ENCODE measurements at regions not wholly inside any gene's neighbourhood (a gene's known extent, or its start where the extent isn't known, plus 50 kb on each side); places are given as distances from the start of the nearest gene placed in this dataset.

- no peak for DNase-seq
These were observed 340.1 kb upstream of the MGMT start for GRCh38 chr10:129126982-129127381.

- no peak for DNase-seq
These were observed 335.4 kb upstream of the MGMT start for GRCh38 chr10:129131457-129132132.

GRCh38 chr10:129133856-129134255 lies 333.2 kb upstream of the MGMT start:
- no peak for DNase-seq

- DNase-seq: no peak
These were observed 332.7 kb upstream of the MGMT start for GRCh38 chr10:129134371-129134770.

- no peak for DNase-seq
These were observed 331.4 kb upstream of the MGMT start for GRCh38 chr10:129135624-129136023.

- no peak for DNase-seq
These were observed 331.0 kb upstream of the MGMT start for GRCh38 chr10:129136074-129136473.

- DNase-seq: no peak
These were observed 330.1 kb upstream of the MGMT start for GRCh38 chr10:129136951-129137350.

- peak in 5 of 14 donors; percentile 2 to 23 (median 8) for DNase-seq
These were observed 325.8 kb upstream of the MGMT start for GRCh38 chr10:129140921-129141885.

GRCh38 chr10:129151281-129151680 lies 315.8 kb upstream of the MGMT start:
- DNase-seq: no peak

GRCh38 chr10:129156406-129156805 lies 310.6 kb upstream of the MGMT start:
- DNase-seq: no peak

GRCh38 chr10:129157185-129157584 lies 309.9 kb upstream of the MGMT start:
- no peak for DNase-seq

- DNase-seq: no peak
These were observed 305.9 kb upstream of the MGMT start for GRCh38 chr10:129161150-129161549.

GRCh38 chr10:129163531-129163930 lies 303.5 kb upstream of the MGMT start:
- DNase-seq: no peak

- no peak for DNase-seq
These were observed 301.8 kb upstream of the MGMT start for GRCh38 chr10:129165076-129165720.

GRCh38 chr10:129165770-129166169 lies 301.3 kb upstream of the MGMT start:
- DNase-seq: no peak

GRCh38 chr10:129168660-129169059 lies 298.4 kb upstream of the MGMT start:
- DNase-seq: no peak

- DNase-seq: no peak
These were observed 297.9 kb upstream of the MGMT start for GRCh38 chr10:129169115-129169514.

GRCh38 chr10:129170812-129171211 lies 296.2 kb upstream of the MGMT start:
- no peak for DNase-seq

GRCh38 chr10:129171812-129172211 lies 295.2 kb upstream of the MGMT start:
- DNase-seq: no peak

GRCh38 chr10:129174232-129175014 lies 292.6 kb upstream of the MGMT start:
- DNase-seq: no peak

GRCh38 chr10:129179245-129179971 lies 287.6 kb upstream of the MGMT start:
- no peak for DNase-seq
